ES-I3 (cell line): ENCODE measurements at regions not wholly inside any gene's neighbourhood (a gene's known extent, or its start where the extent isn't known, plus 50 kb on each side); places are given as distances from the start of the nearest gene placed in this dataset.
"Not testable (repeated sequence)": the region's sequence is repeated elsewhere in the genome, so short reads cannot be mapped to it uniquely, and the experiment has no call there.

ENCODE experiments used
- H3K36me3 ChIP-seq: 2 replicates; pipeline ENCODE4 v1.6.1; 2013; ENCODE audit warnings: mild to moderate bottlenecking, low read length, control low read depth, moderate library complexity; ENCODE audit not compliant: insufficient read depth
- H3K4me1 ChIP-seq: 2 replicates; pipeline ENCODE4 v1.6.1; 2013; ENCODE audit warnings: mild to moderate bottlenecking, control low read depth, low read length; ENCODE audit not compliant: insufficient read depth
- H3K9ac ChIP-seq: 2 replicates; pipeline ENCODE4 v1.6.1; 2013; ENCODE audit warnings: low read depth, mild to moderate bottlenecking, low read length, moderate library complexity
- H3K9me3 ChIP-seq: 2 replicates; pipeline ENCODE4 v1.6.1; 2013; ENCODE audit warnings: mild to moderate bottlenecking, low read length, moderate library complexity; ENCODE audit not compliant: control insufficient read depth, insufficient read depth

DNA sequence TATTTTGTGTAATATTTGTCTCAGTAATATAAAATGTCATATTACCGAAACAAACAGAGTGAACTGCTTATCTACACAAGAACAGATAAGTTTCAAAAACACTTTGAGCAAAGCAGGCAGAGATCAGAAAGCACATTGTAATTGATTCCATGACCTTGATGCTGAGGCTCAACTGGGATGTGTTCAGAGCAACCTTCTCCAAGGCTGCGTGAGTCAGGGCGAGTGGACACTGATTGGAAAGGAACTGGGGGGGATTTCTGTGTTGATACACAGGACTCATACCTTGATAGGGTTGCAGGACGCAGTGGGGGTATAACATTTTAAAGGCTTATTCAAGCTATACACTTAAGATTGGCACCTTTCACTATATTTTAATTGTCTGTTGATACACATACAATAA, 1136.3 kb downstream of the UQCRFS1 start:
- Histone ChIP-seq H3K36me3 (no peaks in the 10 kb centered on the region), H3K9ac (no peak overlapping the region), H3K9me3 (no peaks in the 10 kb centered on the region; the same call in 1 of the 2 replicates), H3K4me1 (no peaks in the 10 kb centered on the region)

DNA sequence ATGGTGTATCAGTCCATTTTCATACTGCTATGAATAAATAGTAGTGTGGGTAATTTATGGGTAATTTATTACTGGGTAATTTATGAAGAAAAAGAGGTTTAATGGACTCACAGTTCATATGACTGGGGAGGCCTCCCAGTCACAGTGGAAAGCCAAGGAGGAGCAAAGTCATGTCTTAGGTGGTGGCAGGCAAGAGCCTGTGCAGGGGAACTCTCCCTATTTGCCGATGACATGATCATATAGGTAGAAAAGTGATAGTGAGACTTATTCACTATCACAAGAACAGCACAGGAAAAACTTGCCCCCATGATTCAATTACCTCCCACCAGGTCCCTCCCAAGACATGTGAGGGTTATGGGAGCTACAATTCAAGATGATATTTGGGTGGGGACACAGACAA, 1137.7 kb downstream of the UQCRFS1 start:
- Histone ChIP-seq H3K4me1 (no peaks in the 10 kb centered on the region), H3K9ac (no peak overlapping the region), H3K36me3 (no peaks in the 10 kb centered on the region), H3K9me3 (no peaks in the 10 kb centered on the region; the same call in 1 of the 2 replicates)

DNA sequence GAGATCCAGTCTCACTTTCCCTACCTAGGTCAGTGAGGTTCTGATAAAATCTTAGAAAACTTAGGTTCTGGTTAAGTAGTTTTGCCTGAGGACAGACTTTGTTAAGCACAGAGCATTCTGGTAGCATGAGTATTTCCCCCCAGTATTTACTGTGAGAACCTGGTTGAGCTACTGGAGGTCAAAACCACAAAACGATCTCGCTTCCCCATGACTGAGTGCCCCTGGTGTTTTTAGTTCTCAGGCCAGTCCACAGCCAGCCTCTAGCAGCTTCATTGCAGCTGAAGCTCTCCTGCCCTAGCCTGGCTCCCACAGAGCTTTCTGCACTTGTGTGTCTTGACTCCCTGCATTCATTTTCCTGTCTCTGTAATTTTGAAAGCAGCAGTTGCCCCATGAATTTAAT, 1138.2 kb downstream of the UQCRFS1 start:
- no peaks in the 10 kb centered on the region for H3K36me3 ChIP-seq
- H3K4me1 ChIP-seq: no peaks in the 10 kb centered on the region
- H3K9me3 ChIP-seq: no peaks in the 10 kb centered on the region; the same call in 1 of the 2 replicates
- H3K9ac ChIP-seq: no peak overlapping the region

DNA sequence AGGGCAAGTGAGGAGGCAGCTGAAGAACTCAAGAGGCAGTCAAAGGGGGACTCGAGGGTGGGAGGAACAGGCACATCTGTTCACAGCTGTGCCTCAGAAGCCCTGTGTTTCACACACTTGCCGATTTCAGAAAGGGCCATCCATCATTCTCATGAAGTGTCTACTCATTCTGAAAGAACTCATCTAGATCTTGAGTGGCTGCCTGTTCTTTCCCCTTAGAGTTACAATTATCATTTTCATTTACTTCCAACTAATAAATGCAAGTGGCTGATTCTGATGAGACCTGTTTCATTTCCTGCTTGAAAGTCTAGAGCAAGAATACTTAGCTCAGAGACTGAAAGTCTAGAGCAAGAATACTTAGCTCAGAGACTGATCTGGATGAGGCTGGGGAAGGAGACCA, 1145.1 kb downstream of the UQCRFS1 start:
- H3K4me1 ChIP-seq: peaks cover 5% of the 10 kb centered on the region
- no peaks in the 10 kb centered on the region for H3K9me3 ChIP-seq
- no peaks in the 10 kb centered on the region for H3K36me3 ChIP-seq
- no peak overlapping the region for H3K9ac ChIP-seq

DNA sequence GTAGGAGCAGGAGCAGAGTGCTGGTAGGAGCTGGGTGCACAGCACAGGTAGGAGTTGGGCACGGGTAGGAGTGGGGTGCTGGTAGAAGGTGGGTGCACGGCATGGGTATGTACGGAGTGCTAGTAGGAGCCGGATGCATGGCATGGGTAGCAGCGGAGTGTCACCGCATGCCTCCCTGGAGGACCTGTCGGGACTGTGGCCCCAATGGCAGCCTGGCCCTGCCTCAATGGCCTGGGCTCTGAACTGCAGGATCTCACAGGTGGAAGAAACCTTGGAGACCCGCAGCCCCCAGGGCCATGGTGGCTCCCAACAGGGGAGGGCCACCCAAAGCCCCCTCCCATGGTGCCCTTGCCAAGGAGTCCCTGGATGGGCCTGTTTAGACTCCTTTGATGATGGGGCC, 1146.0 kb downstream of the UQCRFS1 start:
- no peaks in the 10 kb centered on the region for H3K36me3 ChIP-seq
- H3K4me1 ChIP-seq: peaks cover 5% of the 10 kb centered on the region
- no peak overlapping the region for H3K9ac ChIP-seq
- H3K9me3 ChIP-seq: no peaks in the 10 kb centered on the region

DNA sequence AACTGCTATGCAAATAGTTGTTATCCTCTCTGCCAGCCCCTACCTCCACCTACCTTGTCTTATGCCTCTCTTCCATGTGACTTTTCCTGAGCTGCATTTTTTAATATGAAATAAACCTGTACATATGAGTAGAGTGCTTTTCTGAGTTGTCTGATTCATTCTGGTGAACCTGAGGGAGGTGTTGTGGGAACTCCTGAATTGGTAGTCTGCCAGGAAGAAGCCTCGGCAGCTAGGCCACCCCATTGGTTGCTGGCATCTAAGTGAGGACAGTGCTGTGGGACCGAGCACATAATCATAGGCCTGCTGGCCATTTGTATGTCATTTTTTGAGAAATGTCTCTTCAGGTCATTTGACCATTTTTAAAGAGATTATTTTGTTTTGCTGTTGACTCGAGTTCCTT, 1146.8 kb downstream of the UQCRFS1 start:
- Histone ChIP-seq H3K4me1 (peaks cover 5% of the 10 kb centered on the region), H3K9me3 (no peaks in the 10 kb centered on the region), H3K36me3 (no peaks in the 10 kb centered on the region), H3K9ac (no peak overlapping the region)

DNA sequence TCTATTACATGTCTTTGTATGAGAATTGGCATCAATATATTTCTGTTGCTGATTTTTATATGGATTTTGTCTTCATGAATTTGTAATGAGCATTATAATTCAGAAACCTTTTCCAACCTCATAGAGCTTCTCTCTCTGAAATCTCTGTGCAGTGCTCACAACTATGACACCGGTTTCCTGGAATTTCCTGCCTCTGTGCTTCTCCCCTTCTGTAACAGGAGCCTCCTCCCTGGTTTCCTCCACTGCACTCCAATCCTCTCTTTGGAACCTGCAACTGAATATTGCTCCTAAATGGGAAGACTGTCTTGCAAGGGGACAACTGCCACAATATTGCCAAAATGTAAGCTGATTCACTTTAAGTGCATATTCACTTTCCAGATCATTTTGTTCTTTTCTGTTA, 1147.9 kb downstream of the UQCRFS1 start:
- no peak overlapping the region for H3K9ac ChIP-seq
- no peaks in the 10 kb centered on the region for H3K9me3 ChIP-seq
- H3K4me1 ChIP-seq: peaks cover 5% of the 10 kb centered on the region
- H3K36me3 ChIP-seq: no peaks in the 10 kb centered on the region

DNA sequence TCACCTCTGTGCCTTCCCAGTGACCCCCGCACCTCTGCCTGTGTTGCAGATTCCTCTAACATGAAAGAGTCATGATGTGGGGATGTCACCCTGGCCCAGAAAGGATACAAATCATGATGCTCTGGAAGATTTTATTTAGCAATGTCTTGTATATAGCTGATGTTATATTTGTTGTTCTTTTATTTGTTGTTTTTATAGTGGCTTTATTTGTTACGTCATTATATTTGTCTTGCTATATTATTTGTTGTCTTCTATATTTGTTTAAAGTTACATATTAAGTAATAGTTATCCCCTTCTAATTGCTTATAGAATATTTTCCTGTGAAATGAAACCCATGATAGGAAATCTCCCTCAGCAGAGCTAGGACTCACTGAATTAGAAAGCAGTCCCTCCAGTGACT, 1149.2 kb downstream of the UQCRFS1 start:
- Histone ChIP-seq H3K36me3 (no peaks in the 10 kb centered on the region), H3K9ac (no peak overlapping the region), H3K9me3 (no peaks in the 10 kb centered on the region), H3K4me1 (peaks cover 5% of the 10 kb centered on the region)

DNA sequence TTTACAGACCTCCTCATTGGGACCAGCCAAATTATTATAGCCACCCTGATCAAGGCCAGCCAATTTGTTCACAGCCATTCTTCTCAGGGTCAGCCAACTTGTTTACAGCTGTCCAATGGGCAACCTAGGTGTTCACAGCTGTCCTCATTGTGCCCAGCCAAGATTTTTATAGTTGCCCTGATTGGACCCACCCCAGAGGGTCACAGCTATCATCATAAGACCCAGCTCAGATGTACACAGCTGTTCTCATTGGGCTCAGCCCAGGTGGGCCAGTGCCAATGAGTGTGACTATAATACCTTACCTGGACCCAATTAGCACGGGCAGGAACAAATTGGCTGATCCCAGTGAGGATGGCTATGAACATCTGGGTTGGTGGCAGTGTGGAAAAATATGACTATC, 1151.8 kb downstream of the UQCRFS1 start:
- Histone ChIP-seq H3K9ac (no peak overlapping the region), H3K36me3 (no peaks in the 10 kb centered on the region), H3K4me1 (peaks cover 4% of the 10 kb centered on the region), H3K9me3 (no peaks in the 10 kb centered on the region)

DNA sequence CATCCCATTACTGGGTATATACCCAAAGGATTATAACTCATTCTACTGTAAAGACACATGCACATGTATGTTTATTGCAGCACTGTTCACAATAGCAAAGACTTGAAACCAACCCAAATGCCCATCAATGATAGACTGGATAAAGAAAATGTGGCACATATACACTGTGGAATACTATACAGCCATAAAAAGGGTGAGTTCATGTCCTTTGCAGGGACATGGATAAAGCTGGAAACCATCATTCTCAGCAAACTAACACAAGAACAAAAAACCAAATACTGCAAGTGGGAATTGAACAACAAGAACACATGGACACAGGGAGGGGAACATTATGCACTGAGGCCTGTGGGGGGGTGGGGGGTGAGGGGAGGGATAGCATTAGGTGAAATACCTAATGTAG, 1155.9 kb downstream of the UQCRFS1 start:
- not testable (repeated sequence) for H3K36me3 ChIP-seq, H3K4me1 ChIP-seq, H3K9me3 ChIP-seq

DNA sequence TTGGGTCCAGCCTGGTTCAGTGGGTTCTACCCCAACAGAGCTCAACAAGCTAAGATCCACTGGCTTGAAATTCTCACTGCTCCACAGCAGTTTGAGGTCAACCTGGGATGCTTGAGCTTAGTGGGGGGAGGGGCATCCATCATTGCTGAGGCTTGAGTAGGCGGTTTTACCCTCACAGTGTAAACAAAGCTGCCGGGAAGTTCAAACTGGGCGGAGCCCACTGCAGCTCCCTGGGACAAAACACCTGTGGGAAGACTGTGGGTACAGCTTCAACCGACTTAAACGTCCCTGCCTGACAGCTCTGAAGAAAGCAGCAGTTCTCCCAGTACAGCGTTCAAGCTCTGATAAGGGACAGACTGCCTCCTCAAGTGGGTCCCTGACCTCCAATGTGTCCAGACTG, 1161.9 kb downstream of the UQCRFS1 start:
- no peaks in the 10 kb centered on the region for H3K4me1 ChIP-seq
- H3K36me3 ChIP-seq: no peaks in the 10 kb centered on the region
- H3K9ac ChIP-seq: no peak overlapping the region
- H3K9me3 ChIP-seq: no peaks in the 10 kb centered on the region

More for the DNA sequence above, 1155.9 kb downstream of the UQCRFS1 start:
- H3K9ac ChIP-seq: not testable (repeated sequence)

DNA sequence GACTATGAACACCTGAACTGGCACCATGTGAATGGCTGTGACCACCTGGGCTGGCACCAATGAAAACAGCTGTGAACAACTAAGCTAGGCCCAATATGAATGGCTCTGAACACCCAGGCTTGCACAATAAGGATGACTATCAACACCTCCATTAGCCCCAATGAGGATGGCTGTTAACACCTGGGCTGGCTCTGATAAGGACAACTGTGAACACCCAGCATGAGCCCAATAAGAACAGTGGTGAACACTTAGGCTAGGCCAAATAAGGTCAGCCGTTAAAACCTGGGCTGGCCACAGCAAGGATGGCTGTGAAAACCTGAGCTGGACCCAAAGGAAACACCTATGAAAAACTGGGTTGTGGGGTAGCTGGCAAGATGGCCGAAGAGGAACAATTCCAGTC, 1163.1 kb downstream of the UQCRFS1 start:
- Histone ChIP-seq H3K9ac (no peak overlapping the region), H3K9me3 (no peaks in the 10 kb centered on the region), H3K36me3 (no peaks in the 10 kb centered on the region), H3K4me1 (no peaks in the 10 kb centered on the region)

DNA sequence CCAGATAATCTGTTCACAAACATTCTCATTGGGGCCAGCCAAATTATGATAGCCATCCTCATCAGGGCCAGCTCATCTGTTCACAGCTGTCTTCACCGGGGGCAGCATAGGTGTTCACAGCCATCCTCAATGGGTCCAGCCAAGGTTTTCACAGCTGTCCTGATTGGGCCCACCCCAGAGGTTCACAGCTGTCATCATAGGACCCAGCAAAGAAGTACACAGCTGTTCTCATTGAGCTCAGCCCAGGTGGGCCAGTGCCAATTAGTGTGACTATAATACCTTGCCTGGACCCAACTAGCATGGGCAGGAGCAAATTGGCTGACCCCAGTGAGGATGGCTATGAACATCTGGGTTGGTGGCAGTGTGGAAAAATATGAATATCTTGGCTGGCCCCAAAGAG, 1166.0 kb downstream of the UQCRFS1 start:
- Histone ChIP-seq H3K9me3 (no peaks in the 10 kb centered on the region), H3K9ac (no peak overlapping the region), H3K36me3 (no peaks in the 10 kb centered on the region), H3K4me1 (no peaks in the 10 kb centered on the region)

DNA sequence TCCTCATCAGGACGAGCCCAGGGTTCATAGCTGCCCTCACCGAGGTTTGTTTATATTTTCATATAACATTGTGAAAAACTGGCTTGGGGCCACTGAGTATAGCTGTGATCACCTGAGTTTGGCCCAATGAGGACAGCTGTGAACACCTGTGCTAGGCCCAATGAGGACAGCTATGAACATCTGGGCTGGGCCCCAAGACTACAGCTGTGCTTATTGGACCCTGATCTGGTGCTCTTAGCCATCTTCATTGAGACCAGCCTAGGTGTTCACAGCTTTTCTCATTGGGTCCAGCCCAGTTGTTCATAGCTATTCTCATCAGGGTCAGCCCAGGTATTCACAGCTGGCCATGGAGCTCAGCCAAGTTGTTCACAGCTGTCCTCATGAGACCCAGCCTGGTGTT, 1167.3 kb downstream of the UQCRFS1 start:
- Histone ChIP-seq H3K9me3 (no peaks in the 10 kb centered on the region), H3K36me3 (no peaks in the 10 kb centered on the region), H3K9ac (no peak overlapping the region), H3K4me1 (no peaks in the 10 kb centered on the region)

DNA sequence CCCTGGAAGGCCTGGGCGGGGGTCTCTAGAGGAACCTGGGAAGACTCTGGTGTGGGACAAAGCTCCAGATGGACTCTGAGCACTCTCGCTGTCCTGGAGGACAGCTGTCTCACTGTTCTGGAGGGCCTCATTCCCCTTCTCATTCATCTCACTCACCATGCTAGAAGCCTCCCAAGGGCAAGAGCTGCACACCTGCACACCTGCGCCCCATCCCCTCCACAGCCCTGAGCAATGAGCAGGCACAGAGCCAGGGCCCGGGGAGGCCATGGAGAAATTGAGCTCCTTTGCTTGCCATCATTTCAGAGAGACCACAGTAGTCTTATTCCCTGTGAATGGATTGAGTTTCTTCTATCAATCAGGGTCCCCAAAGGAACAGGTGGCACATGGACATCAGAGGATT, 1168.5 kb downstream of the UQCRFS1 start:
- H3K9ac ChIP-seq: no peak overlapping the region
- no peaks in the 10 kb centered on the region for H3K36me3 ChIP-seq
- H3K9me3 ChIP-seq: no peaks in the 10 kb centered on the region
- no peaks in the 10 kb centered on the region for H3K4me1 ChIP-seq

DNA sequence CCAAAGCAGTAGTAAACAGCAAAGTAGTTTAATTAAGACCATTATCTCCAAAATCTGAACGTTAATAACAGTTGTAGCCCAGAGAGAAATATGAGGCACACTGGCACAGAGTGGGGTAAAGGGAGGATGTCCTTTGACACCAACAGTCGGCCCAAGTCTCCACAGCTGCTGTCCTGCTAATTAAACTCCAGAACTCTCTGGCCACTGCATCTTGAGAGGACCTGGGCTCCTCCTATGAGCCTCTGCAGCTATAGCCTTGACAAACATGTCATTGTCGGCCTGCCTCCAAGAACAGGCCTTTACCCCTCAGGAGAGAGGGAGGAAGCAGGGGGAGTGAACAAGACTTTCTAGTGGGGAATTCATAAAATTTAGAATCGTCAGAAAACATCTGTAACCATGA, 1170.4 kb downstream of the UQCRFS1 start:
- Histone ChIP-seq H3K4me1 (no peaks in the 10 kb centered on the region), H3K9me3 (no peaks in the 10 kb centered on the region), H3K9ac (no peak overlapping the region), H3K36me3 (no peaks in the 10 kb centered on the region)
